GM12878 (cell line): ENCODE measurements at regions not wholly inside any gene's neighbourhood (a gene's known extent, or its start where the extent isn't known, plus 50 kb on each side); places are given as distances from the start of the nearest gene placed in this dataset.

Experiments used
- ATAC-seq: fragments of 200-7000 bp; cut with Tn5 transposase; 3 replicates; pipeline ENCODE4 v1.9.1; 2020; ENCODE audit warnings: mild to moderate bottlenecking, moderate library complexity
- BruUV-seq: library from RNA; stranded (reverse); fragments of 400-500 nt; replicated peaks from 2 replicates; lab custom pipeline; 2021; lab: Mats Ljungman, UMichigan
- CTCF ChIA-PET: fragments of 300-600 bp; sonication (Branson Sonifier 250); formaldehyde crosslinking; extraction: SDS; loops from one replicate; lab custom pipeline; 2021; ENCODE audit warnings: inconsistent platforms; lab: Yijun Ruan, JAX
- POLR2A ChIA-PET: fragments of 350-600 bp; formaldehyde crosslinking; extraction: SDS; loops from one replicate; lab custom pipeline; 2021; ENCODE audit warnings: inconsistent platforms; lab: Charles Lee
- RAD21 ChIA-PET: fragments of 300-600 bp; sonication (Branson Sonifier 250); formaldehyde crosslinking; loops from one replicate; lab custom pipeline; 2023; ENCODE audit warnings: antibody characterized with exemption; ENCODE audit not compliant: unreplicated experiment; lab: Charles Lee
- SMC1A ChIA-PET: fragments of 300-600 bp; sonication (Branson Sonifier 250); formaldehyde crosslinking; loops from one replicate; lab custom pipeline; 2023; ENCODE audit not compliant: unreplicated experiment, uncharacterized antibody; lab: Charles Lee
- DNase-seq: peaks from one replicate; pipeline ENCODE4 v3.0.0-alpha.2; 2011; ENCODE audit warnings: low read depth, low spot score
- FAIRE-seq: peaks from 3 replicates; lab custom pipeline; 2011; peaks lifted over from hg19 to GRCh38; lab: Jason Lieb, UNC
- H2AFZ ChIP-seq: 2 replicates; pipeline ENCODE4 v1.6.0; 2011; ENCODE audit warnings: low read depth, low read length, control low read depth; ENCODE audit not compliant: control insufficient read depth
- H3K27ac ChIP-seq: 2 replicates; pipeline ENCODE4 v1.5.1; 2011; ENCODE audit warnings: control low read depth; ENCODE audit not compliant: control insufficient read depth, insufficient read depth
- H3K27me3 ChIP-seq, 2 experiments: replicated peaks in 1 of 2; 2 replicates each; pipeline versions ENCODE4 v1.6.0 to v1.6.1; 2011; ENCODE audit warnings: low read length in 1 of 2; ENCODE audit not compliant: control insufficient read depth in 2 of 2, insufficient read depth in 2 of 2
- H3K36me3 ChIP-seq, 2 experiments: 2 replicates each; pipeline ENCODE4 v1.5.1; 2011; ENCODE audit warnings: low read length in 1 of 2; ENCODE audit not compliant: control insufficient read depth in 2 of 2, insufficient read depth in 2 of 2
- H3K4me1 ChIP-seq: 2 replicates; pipeline ENCODE4 v1.6.1; 2011; ENCODE audit warnings: mild to moderate bottlenecking, low read length, moderate library complexity, mixed read lengths; ENCODE audit not compliant: control insufficient read depth, insufficient read depth
- H3K4me2 ChIP-seq: 2 replicates; pipeline ENCODE4 v1.6.0; 2011; ENCODE audit warnings: control low read depth; ENCODE audit not compliant: control insufficient read depth, insufficient read depth
- H3K4me3 ChIP-seq: fragments of 200-600 bp; sonication (generic); 2 replicates; pipeline ENCODE4 v1.5.1; 2016
- H3K79me2 ChIP-seq: 2 replicates; pipeline ENCODE4 v1.6.0; 2011; ENCODE audit warnings: low read length; ENCODE audit not compliant: control insufficient read depth, insufficient read depth
- H3K9ac ChIP-seq: 2 replicates; pipeline ENCODE4 v1.8.0; 2011; ENCODE audit warnings: low read length, control low read depth, mixed read lengths; ENCODE audit not compliant: control insufficient read depth, insufficient read depth
- H3K9me3 ChIP-seq: replicated peaks from 3 replicates; pipeline ENCODE4 v1.5.1; 2011; ENCODE audit warnings: mild to moderate bottlenecking, low read length; ENCODE audit not compliant: control insufficient read depth, insufficient read depth
- H4K20me1 ChIP-seq: 2 replicates; pipeline ENCODE4 v1.6.0; 2011; ENCODE audit not compliant: control insufficient read depth, insufficient read depth
- ATF2 ChIP-seq: IDR thresholded peaks from 2 replicates; pipeline ENCODE4 v1.6.1; 2012; ENCODE audit warnings: low read length, inconsistent platforms
- BMI1 ChIP-seq: fragments of 450-650 bp; IDR thresholded peaks from 2 replicates; pipeline ENCODE4 v1.6.1; 2016; ENCODE audit warnings: mild to moderate bottlenecking, moderate library complexity, borderline replicate concordance
- CREM ChIP-seq: IDR thresholded peaks from 2 replicates; pipeline ENCODE4 v1.6.1; 2014; ENCODE audit warnings: antibody characterized with exemption, low read depth
- EED ChIP-seq: sonication (generic); IDR thresholded peaks from 2 replicates; pipeline ENCODE4 v1.6.1; 2016; ENCODE audit warnings: antibody characterized with exemption, low read depth
- ELK1 ChIP-seq: IDR thresholded peaks from 2 replicates; pipeline ENCODE4 v1.6.1; 2012; ENCODE audit warnings: low read depth, low read length, improper control_type of control experiment
- ETV6 ChIP-seq, 2 experiments: fragments of 450-650 bp in 1 of 2; IDR thresholded peaks in 1 of 2; conservative IDR thresholded peaks in 1 of 2; 2 replicates each; pipeline ENCODE4 v1.6.1; 2014; ENCODE audit warnings: antibody characterized with exemption in 1 of 2, borderline replicate concordance in 1 of 2, low read depth in 1 of 2, mild to moderate bottlenecking in 1 of 2, moderate library complexity in 1 of 2
- HDAC6 ChIP-seq: fragments of 200-600 bp; sonication (generic); IDR thresholded peaks from one replicate; pipeline ENCODE4 v1.8.0; 2017; ENCODE audit warnings: antibody characterized with exemption; ENCODE audit not compliant: unreplicated experiment
- MYB ChIP-seq: fragments of 150-350 bp; IDR thresholded peaks from 2 replicates; pipeline ENCODE4 v1.6.1; 2014; ENCODE audit warnings: mild to moderate bottlenecking, low read depth, low read length, borderline replicate concordance
- RCOR1 ChIP-seq: conservative IDR thresholded peaks from 2 replicates; pipeline ENCODE4 v1.6.1; 2012; ENCODE audit warnings: low read depth, low read length, improper control_type of control experiment
- RUNX3 ChIP-seq: IDR thresholded peaks from 2 replicates; pipeline ENCODE4 v1.6.1; 2012; ENCODE audit warnings: low read length, inconsistent platforms
- SIX5 ChIP-seq: IDR thresholded peaks from 2 replicates; pipeline ENCODE4 v1.6.1; 2011; ENCODE audit warnings: mild to moderate bottlenecking, low read depth, low read length, moderate library complexity; ENCODE audit not compliant: severe bottlenecking
- SMARCA5 ChIP-seq: fragments of 450-650 bp; IDR thresholded peaks from 2 replicates; pipeline ENCODE4 v1.6.1; 2017; ENCODE audit warnings: mild to moderate bottlenecking
- ZBED1 ChIP-seq: IDR thresholded peaks from 2 replicates; pipeline ENCODE4 v1.6.1; 2016; ENCODE audit warnings: borderline replicate concordance
- ZBTB11 ChIP-seq: fragments of 450-650 bp; formaldehyde crosslinking; IDR thresholded peaks from 2 replicates; pipeline ENCODE4 v1.5.0; 2022; ENCODE audit warnings: mild to moderate bottlenecking, missing genetic modification characterization
- ZBTB4 ChIP-seq: fragments of 450-650 bp; formaldehyde crosslinking; IDR thresholded peaks from 2 replicates; pipeline ENCODE4 v1.4.0; 2022; ENCODE audit warnings: mild to moderate bottlenecking, moderate library complexity
- WGBS: methylation state at CpG from one replicate; pipeline ENCODE4 v1.1.6; 2016; ENCODE audit warnings: low lambda C conversion rate; ENCODE audit not compliant: insufficient replicate concordance, insufficient coverage; ENCODE audit errors: missing lambda C conversion rate; 5-methylcytosine and 5-hydroxymethylcytosine counted together
- in situ Hi-C: fragments of 300-500 bp; cut with MboI; formaldehyde crosslinking; loops from 9 replicates; pipeline ENCODE4 v1.14.3; 2018; ENCODE audit warnings: mixed read lengths
- intact Hi-C: fragments of 100-400 bp; cut with micrococcal nuclease; formaldehyde crosslinking; loops from one replicate; pipeline ENCODE4 v1.14.2; 2022; ENCODE audit not compliant: unreplicated experiment

GRCh38 chr11:92793189-92793588, 176.3 kb upstream of the MTNR1B start:
- Histone ChIP-seq H3K9me3 (no peaks in the 10 kb centered on the region), H3K36me3 (no peaks in the 10 kb centered on the region), H3K27me3 (peaks cover 0 to 1% of the 10 kb centered on the region in 2 experiments; a peak in 1 of 4 replicates), H3K27ac (no peak overlapping the region), H2AFZ (no peak overlapping the region), H3K4me3 (no peak overlapping the region), H3K79me2 (no peaks in the 10 kb centered on the region), H3K4me1 (no peaks in the 10 kb centered on the region), H4K20me1 (no peaks in the 10 kb centered on the region), H3K9ac (no peak overlapping the region), H3K4me2 (no peak overlapping the region)
- in situ Hi-C loops = no loop called here
- no TSS peak for BruUV-seq
- POLR2A ChIA-PET = no interaction called here
- RAD21 ChIA-PET = no interaction called here
- FAIRE-seq (no peak), DNase-seq (no peak), ATAC-seq (no peak)
- CTCF ChIA-PET = interaction anchor here (0.7 kb wide), 1 partner anchor 13 kb away, joined by 3 read pairs; no protein-coding TSS in a partner anchor
- WGBS = 67% methylated on average over 4 of the region's 4 CpGs
- SMC1A ChIA-PET = no interaction called here
- intact Hi-C loops = no loop called here
- TF ChIP-seq ZBTB11 (CRISPR knock-in tag) = no peak
- TF ChIP-seq EED = no peak
- TF ChIP-seq HDAC6 = no peak
- TF ChIP-seq RUNX3 = no peak
- TF ChIP-seq ETV6 (conservative IDR thresholded peaks at IDR 0.05 in 1 of 2, IDR thresholded peaks at IDR 0.05 in 1 of 2; ENCODE audit: borderline replicate concordance in 1 of 2, low read depth in 1 of 2) = no peak
- TF ChIP-seq ELK1 = no peak
- no peak for TF ChIP-seq MYB
- TF ChIP-seq SIX5 = no peak
- no peak for TF ChIP-seq BMI1
- no peak for TF ChIP-seq ZBED1
- no peak for TF ChIP-seq RCOR1
- no peak for TF ChIP-seq ATF2
- TF ChIP-seq CREM = no peak
- TF ChIP-seq SMARCA5 = no peak
- no peak for TF ChIP-seq ZBTB4 (CRISPR knock-in tag)
